ENCODE measurements at regions not wholly inside any gene's neighbourhood (a gene's known extent, or its start where the extent isn't known, plus 50 kb on each side); places are given as distances from the start of the nearest gene placed in this dataset.

GRCh38 chr5:81914696-81915095 is 57.1 kb upstream of the ATG10 start:
- TF ChIP-seq, protein P1, sequence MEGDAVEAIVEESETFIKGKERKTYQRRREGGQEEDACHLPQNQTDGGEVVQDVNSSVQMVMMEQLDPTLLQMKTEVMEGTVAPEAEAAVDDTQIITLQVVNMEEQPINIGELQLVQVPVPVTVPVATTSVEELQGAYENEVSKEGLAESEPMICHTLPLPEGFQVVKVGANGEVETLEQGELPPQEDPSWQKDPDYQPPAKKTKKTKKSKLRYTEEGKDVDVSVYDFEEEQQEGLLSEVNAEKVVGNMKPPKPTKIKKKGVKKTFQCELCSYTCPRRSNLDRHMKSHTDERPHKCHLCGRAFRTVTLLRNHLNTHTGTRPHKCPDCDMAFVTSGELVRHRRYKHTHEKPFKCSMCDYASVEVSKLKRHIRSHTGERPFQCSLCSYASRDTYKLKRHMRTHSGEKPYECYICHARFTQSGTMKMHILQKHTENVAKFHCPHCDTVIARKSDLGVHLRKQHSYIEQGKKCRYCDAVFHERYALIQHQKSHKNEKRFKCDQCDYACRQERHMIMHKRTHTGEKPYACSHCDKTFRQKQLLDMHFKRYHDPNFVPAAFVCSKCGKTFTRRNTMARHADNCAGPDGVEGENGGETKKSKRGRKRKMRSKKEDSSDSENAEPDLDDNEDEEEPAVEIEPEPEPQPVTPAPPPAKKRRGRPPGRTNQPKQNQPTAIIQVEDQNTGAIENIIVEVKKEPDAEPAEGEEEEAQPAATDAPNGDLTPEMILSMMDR (conservative IDR thresholded peaks at IDR 0.05; ENCODE audit: low read depth) = no peak
- no peak for DNase-seq (ENCODE audit: low spot score)
- no peak overlapping the region for H3K27ac ChIP-seq
- ChIA-PET POLR2A (ENCODE audit: low non-redundant PET) (no interaction called here), CTCF (interaction anchor here (0.6 to 0.8 kb wide), 2 partner anchors 455 to 489 kb away, joined by 4 to 6 read pairs; no protein-coding TSS in a partner anchor)

DNA sequence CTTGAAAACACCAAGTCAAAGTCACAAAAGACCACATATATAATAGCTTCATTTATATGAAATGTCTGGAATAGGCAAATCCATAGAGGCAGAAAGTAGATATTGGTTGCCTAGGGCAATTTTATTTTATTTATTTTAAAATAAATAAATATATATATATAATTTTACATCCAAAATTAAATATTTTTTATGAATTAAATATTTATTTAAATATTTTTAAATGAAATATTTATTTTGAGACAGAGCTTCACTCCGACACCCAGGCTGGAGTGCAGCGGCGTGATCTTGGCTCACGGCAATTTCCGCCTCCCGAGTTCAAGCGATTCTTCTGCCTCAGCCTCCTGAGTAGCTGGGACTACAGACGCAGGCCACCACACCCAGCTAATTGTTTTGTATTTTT is 58.9 kb upstream of the ATG10 start:
- no peak overlapping the region for H3K27ac ChIP-seq
- TF ChIP-seq, protein P1 (conservative IDR thresholded peaks at IDR 0.05; ENCODE audit: low read depth) = no peak
- ChIA-PET POLR2A (ENCODE audit: low non-redundant PET) (no interaction called here), CTCF (no interaction called here)
- DNase-seq (ENCODE audit: low spot score) = no peak

DNA sequence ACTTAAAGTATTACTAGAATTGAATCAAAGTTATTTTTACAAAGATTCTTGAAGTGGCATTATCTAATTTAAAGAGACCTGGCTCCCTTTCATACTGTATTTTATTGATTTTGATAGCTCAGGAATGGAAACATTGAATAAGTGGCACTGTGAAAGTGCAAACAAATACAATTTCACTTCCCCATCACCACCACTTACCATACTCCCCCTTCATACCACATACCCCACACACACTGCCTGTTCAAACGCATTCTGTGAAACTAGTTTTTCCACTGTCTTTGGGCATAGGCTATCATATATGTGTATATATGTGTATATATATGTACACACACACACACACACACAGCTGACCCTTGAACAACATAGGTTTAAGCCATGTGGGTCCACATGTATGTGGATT is 62.1 kb upstream of the ATG10 start:
- POLR2A ChIA-PET (ENCODE audit: low non-redundant PET) = no interaction called here
- no peak for DNase-seq (ENCODE audit: low spot score)

GRCh38 chr5:81908771-81909170 is 63.1 kb upstream of the ATG10 start:
- CTCF ChIA-PET = no interaction called here
- TF ChIP-seq, protein P1 (conservative IDR thresholded peaks at IDR 0.05; ENCODE audit: low read depth) = no peak
- POLR2A ChIA-PET (ENCODE audit: low non-redundant PET) = no interaction called here
- H3K27ac ChIP-seq = no peak overlapping the region
- DNase-seq (ENCODE audit: low spot score) = no peak

More for the DNA sequence above, 62.1 kb upstream of the ATG10 start:
- CTCF ChIA-PET = no interaction called here
- TF ChIP-seq, protein P1 (conservative IDR thresholded peaks at IDR 0.05; ENCODE audit: low read depth) = no peak
- no peak overlapping the region for H3K27ac ChIP-seq

GRCh38 chr5:81908044-81908443 is 63.8 kb upstream of the ATG10 start:
- POLR2A ChIA-PET (ENCODE audit: low non-redundant PET) = no interaction called here
- DNase-seq (ENCODE audit: low spot score) = no peak
- H3K27ac ChIP-seq = no peak overlapping the region
- CTCF ChIA-PET = no interaction called here
- TF ChIP-seq, protein P1 (conservative IDR thresholded peaks at IDR 0.05; ENCODE audit: low read depth) = no peak

GRCh38 chr5:81907012-81907635 is 64.7 kb upstream of the ATG10 start:
- no peak overlapping the region for H3K27ac ChIP-seq
- CTCF ChIA-PET = interaction anchor here (0.6 to 0.9 kb wide), 3 partner anchors 11 to 400 kb away, joined by 3 to 5 read pairs (median 3); no protein-coding TSS in a partner anchor
- TF ChIP-seq, protein P1 (conservative IDR thresholded peaks at IDR 0.05; ENCODE audit: low read depth) = no peak
- POLR2A ChIA-PET (ENCODE audit: low non-redundant PET) = interaction anchor here (0.5 kb wide), 1 partner anchor 87 kb away, joined by 3 read pairs; no protein-coding TSS in a partner anchor
- no peak for DNase-seq (ENCODE audit: low spot score)
